ENCODE measurements at regions not wholly inside any gene's neighbourhood (a gene's known extent, or its start where the extent isn't known, plus 50 kb on each side); places are given as distances from the start of the nearest gene placed in this dataset.

DNA sequence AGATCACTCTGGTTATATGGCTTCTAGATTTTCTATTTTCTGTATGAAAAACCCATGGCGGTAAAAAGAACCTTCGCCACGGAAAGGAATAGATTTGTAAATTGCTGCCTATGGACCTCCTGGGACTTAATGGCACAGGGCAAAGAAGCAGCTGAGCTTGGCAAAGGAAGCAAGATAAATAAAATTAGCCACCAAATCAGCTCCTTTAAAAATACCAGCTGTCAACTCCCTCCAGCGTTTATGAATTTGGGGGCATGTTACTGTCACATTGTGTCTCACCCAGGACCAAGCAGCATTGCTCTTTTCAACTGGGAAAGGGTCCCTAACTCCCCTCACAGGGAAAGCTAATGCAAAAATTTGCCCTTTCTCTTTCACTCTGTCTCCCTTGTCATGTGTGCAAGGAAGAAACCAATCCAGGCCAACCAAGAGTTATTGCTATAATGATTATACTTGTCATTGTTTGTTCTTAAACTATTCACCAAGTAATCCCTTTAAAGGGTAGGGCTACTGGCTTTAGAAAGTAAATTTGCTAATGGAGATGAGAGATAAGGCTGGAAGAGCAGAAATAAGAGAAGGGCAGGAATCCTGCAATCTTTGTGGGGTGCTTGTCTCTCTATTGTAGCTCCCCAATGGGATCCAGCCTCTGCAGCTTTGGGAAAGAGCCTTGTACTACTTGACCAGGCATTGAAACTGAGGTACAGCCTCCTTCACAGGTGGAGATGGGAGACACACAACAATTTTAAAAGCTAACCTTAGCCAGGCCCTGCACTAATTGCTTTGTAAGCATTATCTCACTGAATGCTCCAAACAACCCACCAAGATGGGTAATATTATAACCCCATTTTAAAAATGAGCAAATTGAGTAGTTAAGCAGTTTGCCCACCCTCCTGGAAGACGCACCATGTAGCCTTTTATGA is 119.1 kb upstream of the KLF7 start:
- TF ChIP-seq EZH2 (IDR thresholded peaks at IDR 0.05; ENCODE audit: borderline replicate concordance), result no peak
- TF ChIP-seq, protein P1, sequence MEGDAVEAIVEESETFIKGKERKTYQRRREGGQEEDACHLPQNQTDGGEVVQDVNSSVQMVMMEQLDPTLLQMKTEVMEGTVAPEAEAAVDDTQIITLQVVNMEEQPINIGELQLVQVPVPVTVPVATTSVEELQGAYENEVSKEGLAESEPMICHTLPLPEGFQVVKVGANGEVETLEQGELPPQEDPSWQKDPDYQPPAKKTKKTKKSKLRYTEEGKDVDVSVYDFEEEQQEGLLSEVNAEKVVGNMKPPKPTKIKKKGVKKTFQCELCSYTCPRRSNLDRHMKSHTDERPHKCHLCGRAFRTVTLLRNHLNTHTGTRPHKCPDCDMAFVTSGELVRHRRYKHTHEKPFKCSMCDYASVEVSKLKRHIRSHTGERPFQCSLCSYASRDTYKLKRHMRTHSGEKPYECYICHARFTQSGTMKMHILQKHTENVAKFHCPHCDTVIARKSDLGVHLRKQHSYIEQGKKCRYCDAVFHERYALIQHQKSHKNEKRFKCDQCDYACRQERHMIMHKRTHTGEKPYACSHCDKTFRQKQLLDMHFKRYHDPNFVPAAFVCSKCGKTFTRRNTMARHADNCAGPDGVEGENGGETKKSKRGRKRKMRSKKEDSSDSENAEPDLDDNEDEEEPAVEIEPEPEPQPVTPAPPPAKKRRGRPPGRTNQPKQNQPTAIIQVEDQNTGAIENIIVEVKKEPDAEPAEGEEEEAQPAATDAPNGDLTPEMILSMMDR (IDR thresholded peaks at IDR 0.05; ENCODE audit: poor library complexity), result no peak
